ENCODE measurements at regions not wholly inside any gene's neighbourhood (a gene's known extent, or its start where the extent isn't known, plus 50 kb on each side); places are given as distances from the start of the nearest gene placed in this dataset.

- DNase-seq, result no peak
Observed at GRCh38 chr22:47569389-47570299, 807.2 kb downstream of the TBC1D22A start.

- DNase-seq, result no peak
Observed at GRCh38 chr22:47568700-47569099, 806.2 kb downstream of the TBC1D22A start.

DNA sequence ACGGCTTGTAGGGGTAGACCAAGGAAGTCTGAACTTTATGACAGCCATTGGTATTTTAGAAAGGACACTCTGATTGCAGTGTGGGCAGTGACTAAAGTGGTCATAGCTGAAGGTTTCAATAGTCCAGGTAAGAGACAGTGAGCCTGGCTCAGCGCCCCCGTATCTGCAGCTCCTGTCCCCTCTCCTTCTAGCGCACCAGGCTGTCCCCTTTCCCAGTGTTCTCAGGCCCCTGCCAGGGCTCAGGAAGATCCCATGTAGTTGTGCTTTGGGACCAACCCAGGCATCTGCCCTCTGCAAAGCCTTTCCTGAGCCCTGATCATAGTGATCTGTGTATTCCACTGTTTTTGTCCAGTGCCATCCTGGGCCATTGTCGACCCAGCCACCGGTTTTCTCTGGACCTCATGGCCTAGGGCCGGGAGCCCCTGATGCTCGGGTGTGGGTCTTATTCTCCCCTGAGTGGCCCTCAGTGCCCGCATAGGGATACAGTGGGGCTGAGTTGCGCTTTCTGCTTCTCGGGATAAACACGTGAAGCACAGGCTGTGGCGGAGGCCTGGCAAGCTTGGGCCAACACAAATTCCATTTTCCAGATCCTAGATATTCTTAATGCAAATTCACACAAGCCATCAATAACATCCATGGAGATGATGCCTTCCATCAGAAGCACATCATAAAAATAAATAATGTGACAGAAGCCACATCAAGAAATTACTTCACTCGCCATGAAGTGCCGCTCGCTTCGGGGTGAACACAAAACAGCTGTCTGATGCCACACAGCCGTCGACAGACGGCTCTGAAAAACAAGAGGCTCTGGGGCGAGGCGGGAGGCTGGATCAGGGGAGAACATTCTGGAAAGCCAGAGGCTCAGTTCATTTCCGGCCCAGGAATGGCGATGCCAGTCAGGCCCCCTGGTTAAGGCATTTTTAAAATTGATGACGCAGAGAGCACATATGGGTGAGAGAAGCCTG, 805.0 kb downstream of the TBC1D22A start:
- DNase-seq, result no peak

DNA sequence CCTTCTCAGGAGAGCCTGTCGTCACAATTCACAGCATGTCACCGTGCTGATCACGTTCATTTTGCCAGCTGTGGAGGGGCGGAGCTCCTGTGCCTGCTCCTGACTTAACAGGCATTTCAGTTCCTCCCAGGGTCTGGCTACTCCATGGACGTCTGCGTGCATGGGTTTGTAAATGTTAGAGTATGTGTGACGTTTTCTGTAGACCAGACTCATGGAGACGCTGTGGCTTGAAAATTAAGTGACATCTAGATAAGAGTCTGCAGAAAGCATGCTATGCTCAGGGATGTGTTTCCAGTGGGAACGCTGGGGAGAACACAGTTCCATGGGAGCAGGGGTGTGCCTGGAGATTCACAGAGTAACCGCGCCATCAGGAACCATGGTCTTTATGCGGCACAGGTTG, 804.0 kb downstream of the TBC1D22A start:
- DNase-seq, result no peak

GRCh38 chr22:47565607-47566006, 803.2 kb downstream of the TBC1D22A start:
- DNase-seq, result no peak

GRCh38 chr22:47564651-47565434, 802.4 kb downstream of the TBC1D22A start:
- no peak for DNase-seq

DNA sequence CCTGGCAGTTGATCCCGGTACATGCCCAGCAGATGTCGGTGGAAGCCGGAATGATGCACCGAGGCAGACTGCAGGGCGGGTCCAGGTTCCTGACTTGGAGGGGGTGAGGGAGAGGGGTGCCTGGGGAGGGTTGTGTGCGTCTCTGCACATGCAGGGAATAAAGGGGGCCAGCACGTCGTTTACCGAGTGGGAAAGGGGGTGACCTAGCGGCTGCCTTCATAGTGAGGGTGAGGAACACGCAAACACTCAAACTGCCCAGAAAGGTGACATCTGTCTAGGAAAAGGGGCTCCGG, 801.7 kb downstream of the TBC1D22A start:
- no peak for DNase-seq

DNA sequence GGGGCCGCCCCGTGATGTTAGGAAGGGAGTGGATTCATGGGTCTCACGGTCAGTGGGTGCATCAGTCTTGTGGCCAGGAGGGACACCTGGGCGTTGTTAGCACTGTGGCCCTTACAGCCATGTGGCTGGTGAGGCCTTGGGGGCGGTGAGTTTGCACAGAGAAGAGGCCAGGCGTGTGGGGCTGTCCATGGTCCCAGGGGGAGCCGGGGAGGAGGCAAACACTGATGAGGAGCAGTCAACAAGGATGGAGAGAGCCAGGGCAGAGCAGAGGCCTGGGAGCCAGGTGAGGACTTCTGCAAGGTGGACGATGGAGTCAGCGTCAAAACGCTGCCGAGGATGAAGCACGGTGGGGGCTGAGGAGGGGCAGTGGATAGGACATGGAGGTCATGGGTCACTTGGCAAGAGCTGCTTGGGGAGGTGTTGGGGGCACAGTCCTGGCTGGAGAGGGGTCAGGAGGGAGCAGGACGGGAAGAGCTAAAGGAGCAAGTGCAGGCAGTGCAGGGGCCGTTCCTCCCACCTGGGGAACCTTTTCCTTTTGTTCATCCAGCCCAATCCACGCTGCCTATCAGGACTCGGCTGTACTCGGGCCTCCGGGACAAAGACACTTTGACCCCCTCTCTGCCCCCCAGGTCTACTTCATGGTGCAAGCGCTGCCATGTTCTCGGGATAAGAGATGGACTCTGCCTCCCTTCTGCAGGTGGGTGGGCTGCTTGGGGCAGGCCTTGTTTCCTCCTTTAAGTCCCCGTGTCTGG, 801.1 kb downstream of the TBC1D22A start:
- DNase-seq, result no peak

DNA sequence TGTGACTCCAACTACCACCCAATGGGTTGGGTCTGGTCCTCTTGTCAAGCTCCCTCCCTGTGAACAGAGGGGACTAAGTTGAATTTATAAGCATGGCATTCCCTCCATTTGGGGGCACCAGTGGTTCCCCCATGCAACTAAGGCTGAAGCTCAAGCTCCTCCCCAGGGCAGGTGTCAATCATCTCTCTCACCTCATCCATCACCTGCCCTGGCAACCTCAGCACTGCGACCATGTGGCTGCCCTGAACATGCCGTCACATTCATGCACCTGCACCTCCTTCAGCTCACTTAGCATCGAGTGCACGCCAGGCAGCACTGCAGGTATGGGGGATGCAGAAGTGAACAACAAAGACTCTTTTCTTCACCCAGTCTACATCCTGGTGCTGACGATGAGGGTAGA, 799.3 kb downstream of the TBC1D22A start:
- DNase-seq, result no peak

GRCh38 chr22:47561115-47561675, 798.7 kb downstream of the TBC1D22A start:
- DNase-seq, result no peak

DNA sequence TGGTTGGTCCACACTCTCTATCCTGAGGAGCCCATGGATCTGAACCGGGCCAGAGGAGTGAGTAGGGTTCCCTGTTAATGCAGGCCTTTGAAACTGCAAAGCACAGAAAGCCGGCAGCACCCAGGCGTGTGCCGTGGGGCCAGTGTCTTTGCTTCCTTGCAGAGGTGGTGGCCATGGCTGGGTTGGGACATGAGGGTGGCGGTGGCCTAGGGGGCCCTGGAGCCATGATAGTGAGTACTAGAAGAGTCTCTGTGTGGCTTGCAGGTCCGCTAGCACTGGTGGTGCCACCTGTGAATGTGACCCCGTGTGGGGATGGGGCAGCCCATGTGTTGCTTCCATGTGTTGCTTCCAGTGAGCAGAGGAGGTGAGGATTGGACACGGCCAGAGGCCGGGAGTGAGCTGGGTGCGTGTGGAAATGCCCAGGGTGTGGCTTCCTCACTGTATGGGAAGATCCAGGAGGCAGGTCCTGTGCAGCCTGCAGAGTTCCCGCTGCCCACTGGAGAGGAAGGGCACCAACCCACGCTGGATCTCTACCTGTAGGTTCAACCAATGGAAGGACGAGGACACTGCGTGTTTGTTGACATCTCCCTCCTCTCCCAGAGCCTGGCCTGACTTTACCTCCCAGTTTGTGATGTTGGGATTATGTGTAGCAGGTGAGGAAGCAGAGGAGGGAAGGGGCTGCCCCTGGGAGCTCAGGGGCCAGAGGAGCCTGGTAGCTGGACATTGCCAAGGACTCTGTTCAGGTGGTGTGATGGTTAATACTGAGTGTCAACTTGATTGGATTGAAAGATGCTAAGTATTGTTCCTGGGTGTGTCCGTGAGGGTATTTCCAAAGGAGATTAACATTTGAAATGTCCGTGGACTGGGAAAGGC, 796.6 kb downstream of the TBC1D22A start:
- no peak for DNase-seq

- no peak for DNase-seq
Observed at GRCh38 chr22:47556473-47556872, 794.0 kb downstream of the TBC1D22A start.

DNA sequence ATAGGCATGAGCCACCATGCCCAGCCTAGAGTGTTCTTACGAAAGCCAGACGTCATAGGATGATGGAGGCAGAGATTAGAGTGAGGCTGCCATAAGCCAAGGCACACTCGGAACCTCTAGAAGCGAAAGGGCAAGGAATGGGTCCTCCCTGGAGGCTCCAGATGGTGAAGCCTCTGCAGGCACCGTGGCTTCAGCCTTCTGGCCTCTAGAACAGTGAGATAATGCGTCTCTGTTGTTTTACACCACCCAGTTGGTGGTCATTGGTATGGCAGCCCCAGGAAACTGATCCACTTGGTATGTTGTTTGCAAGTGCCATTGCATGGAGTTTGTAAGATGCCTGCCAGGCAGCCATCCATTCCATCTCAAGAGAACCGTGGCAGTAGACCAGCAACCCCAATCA, 791.0 kb downstream of the TBC1D22A start:
- DNase-seq, result no peak

DNA sequence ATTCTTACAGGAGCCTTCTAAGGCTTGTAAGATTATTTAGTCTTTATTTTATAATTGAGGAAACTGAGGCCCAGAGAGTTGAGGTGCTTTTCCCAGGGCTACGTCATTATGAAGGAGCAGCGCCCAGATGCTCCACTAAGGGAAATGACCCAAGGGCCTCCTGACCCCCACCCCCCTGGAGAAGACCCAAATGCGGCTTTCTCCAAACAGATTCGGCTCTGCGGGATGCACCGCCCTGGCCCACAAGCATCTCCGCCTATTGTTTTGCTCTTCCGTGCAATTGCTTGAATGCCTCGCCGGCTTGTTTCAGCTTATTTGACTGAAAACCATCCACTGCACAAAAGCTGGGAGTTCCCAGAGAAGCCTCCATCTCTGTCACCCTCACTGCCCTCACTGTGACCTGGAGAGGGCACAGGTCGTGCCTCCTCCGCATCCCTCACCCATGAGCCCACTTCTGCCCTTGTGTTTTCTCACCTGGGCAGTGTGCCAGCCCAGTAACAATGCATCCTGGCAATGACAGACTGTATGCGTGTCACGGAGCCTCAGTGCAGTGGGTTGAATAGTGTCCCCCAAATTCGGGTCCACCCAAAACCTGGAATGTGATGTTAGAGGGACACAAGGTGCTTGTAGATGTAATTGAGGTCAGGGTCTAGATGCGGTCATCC, 790.2 kb downstream of the TBC1D22A start:
- DNase-seq, result no peak

DNA sequence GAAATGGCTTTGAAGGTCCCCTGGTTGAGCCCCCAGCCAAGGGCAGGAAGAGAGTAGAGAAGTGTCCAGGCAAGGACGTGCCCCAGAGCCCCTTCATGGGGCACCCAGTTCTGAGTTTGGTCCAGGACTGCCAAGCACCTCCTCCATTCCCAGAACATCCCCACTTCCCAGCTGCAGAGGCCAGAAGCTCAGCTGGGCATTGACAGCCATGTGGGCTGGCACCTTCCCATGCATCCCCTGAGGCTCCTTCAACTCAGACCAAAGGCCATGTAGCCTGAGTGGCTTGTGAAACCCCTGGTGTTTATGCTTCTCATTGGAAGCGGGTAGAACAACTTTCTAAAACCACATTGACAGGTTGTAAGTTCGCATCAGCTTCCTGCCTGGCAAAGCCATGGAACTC, 789.6 kb downstream of the TBC1D22A start:
- DNase-seq, result no peak

DNA sequence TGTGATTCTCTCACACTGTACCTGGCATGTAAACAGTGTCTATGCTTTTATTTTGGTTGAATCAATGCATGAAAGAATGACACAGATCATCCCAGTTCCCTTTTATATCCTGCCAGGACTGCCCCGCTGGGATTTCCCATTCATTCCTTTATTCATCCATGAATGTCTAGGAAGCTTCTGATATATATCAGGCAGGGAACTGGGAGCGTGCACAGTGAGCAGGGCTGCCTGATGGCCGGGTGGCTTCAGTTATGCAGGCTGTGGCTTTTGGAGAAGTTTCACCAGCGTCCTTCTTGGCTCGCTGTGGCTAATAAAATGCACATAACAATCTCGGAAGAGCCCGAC, 789.0 kb downstream of the TBC1D22A start:
- no peak for DNase-seq

GRCh38 chr22:47550524-47551430, 788.3 kb downstream of the TBC1D22A start:
- no peak for DNase-seq

- DNase-seq, result no peak
Observed at GRCh38 chr22:47549741-47550340, 787.4 kb downstream of the TBC1D22A start.
